MM.1S (cell line): ENCODE measurements at regions not wholly inside any gene's neighbourhood (a gene's known extent, or its start where the extent isn't known, plus 50 kb on each side); places are given as distances from the start of the nearest gene placed in this dataset.

Experiments
- CTCF ChIP-seq: fragments of 300-600 bp; sonication (generic); IDR thresholded peaks from 2 replicates; pipeline ENCODE4 v1.5.1; 2016; ENCODE audit warnings: antibody characterized with exemption, low read length, mixed read lengths
- EZH2 ChIP-seq: fragments of 300-600 bp; sonication (generic); optimal IDR thresholded peaks from 2 replicates; pipeline ENCODE3; 2017; ENCODE audit warnings: low read depth, mild to moderate bottlenecking, antibody characterized with exemption, low read length, mixed read lengths
- EZH2phosphoT487 ChIP-seq: fragments of 300-600 bp; sonication (generic); IDR thresholded peaks from 2 replicates; pipeline ENCODE4 v1.6.1; 2018; ENCODE audit warnings: antibody characterized with exemption, low read length

GRCh38 chr9:96128880-96129279 is 173.1 kb downstream of the HSD17B3 start:
- no peak for TF ChIP-seq CTCF
- TF ChIP-seq EZH2phosphoT487 = no peak
- no peak for TF ChIP-seq EZH2
